Loucy (cell line): ENCODE measurements at regions not wholly inside any gene's neighbourhood (a gene's known extent, or its start where the extent isn't known, plus 50 kb on each side); places are given as distances from the start of the nearest gene placed in this dataset.

ENCODE experiments used
- CTCF ChIP-seq: fragments of 200-600 bp; sonication (generic); conservative IDR thresholded peaks from 2 replicates; pipeline ENCODE4 v1.5.1; 2014; ENCODE audit warnings: mild to moderate bottlenecking, antibody characterized with exemption, low read length
- EZH2phosphoT487 ChIP-seq: fragments of 200-600 bp; IDR thresholded peaks from 2 replicates; pipeline ENCODE4 v1.6.1; 2018; ENCODE audit warnings: antibody characterized with exemption, mild to moderate bottlenecking, moderate library complexity, borderline replicate concordance

GRCh38 chr2:180359522-180360282 is 352.6 kb upstream of the CWC22 start:
- TF ChIP-seq CTCF: peak; percentile 53
- TF ChIP-seq EZH2phosphoT487: no peak
